Inflammatory macrophage treated with lipopolysaccharide for 1 hour (primary cell): ENCODE measurements at regions not wholly inside any gene's neighbourhood (a gene's known extent, or its start where the extent isn't known, plus 50 kb on each side); places are given as distances from the start of the nearest gene placed in this dataset.

Source experiments
- DNase-seq, 2 donors: peaks; one replicate each; pipeline ENCODE4 v3.0.0-alpha.2; 2020 to 2022

GRCh38 chr4:42736527-42737195 lies 79.8 kb upstream of the ATP8A1 start:
- DNase-seq: no peak

- DNase-seq: no peak
Measured at GRCh38 chr4:42733380-42733779, 76.5 kb upstream of the ATP8A1 start.

GRCh38 chr4:42732776-42733175 lies 75.9 kb upstream of the ATP8A1 start:
- no peak for DNase-seq

- no peak for DNase-seq
Measured at GRCh38 chr4:42729505-42730237, 72.8 kb upstream of the ATP8A1 start.

GRCh38 chr4:42724451-42724850 lies 67.5 kb upstream of the ATP8A1 start:
- DNase-seq: no peak

GRCh38 chr4:42720533-42720932 lies 63.6 kb upstream of the ATP8A1 start:
- no peak for DNase-seq

GRCh38 chr4:42719257-42719656 lies 62.4 kb upstream of the ATP8A1 start:
- DNase-seq: no peak

- DNase-seq: no peak
Measured at GRCh38 chr4:42718336-42718735, 61.4 kb upstream of the ATP8A1 start.

- no peak for DNase-seq
Measured at GRCh38 chr4:42716996-42717395, 60.1 kb upstream of the ATP8A1 start.

GRCh38 chr4:42715807-42716482 lies 59.0 kb upstream of the ATP8A1 start:
- DNase-seq: no peak

- DNase-seq: no peak
Measured at GRCh38 chr4:42713391-42713790, 56.5 kb upstream of the ATP8A1 start.

- DNase-seq: no peak
Measured at GRCh38 chr4:42712854-42713253, 55.9 kb upstream of the ATP8A1 start.

- no peak for DNase-seq
Measured at GRCh38 chr4:42711496-42711895, 54.6 kb upstream of the ATP8A1 start.

GRCh38 chr4:42710761-42711160 lies 53.9 kb upstream of the ATP8A1 start:
- no peak for DNase-seq

GRCh38 chr4:42710329-42710728 lies 53.4 kb upstream of the ATP8A1 start:
- no peak for DNase-seq

- no peak for DNase-seq
Measured at GRCh38 chr4:42709392-42710065, 52.6 kb upstream of the ATP8A1 start.

GRCh38 chr4:42708625-42709024 lies 51.7 kb upstream of the ATP8A1 start:
- no peak for DNase-seq
